GM12878 (cell line): ENCODE measurements at regions not wholly inside any gene's neighbourhood (a gene's known extent, or its start where the extent isn't known, plus 50 kb on each side); places are given as distances from the start of the nearest gene placed in this dataset.

ENCODE experiments used
- EZH2 ChIP-seq: IDR thresholded peaks from 2 replicates; pipeline ENCODE4 v1.6.1; 2012; ENCODE audit warnings: low read depth, mild to moderate bottlenecking, control low read depth, inconsistent platforms, low read length, borderline replicate concordance; ENCODE audit not compliant: control insufficient read depth
- HDAC6 ChIP-seq: fragments of 200-600 bp; sonication (generic); IDR thresholded peaks from one replicate; pipeline ENCODE4 v1.8.0; 2017; ENCODE audit warnings: antibody characterized with exemption; ENCODE audit not compliant: unreplicated experiment
- MXI1 ChIP-seq: fragments of 150-350 bp; IDR thresholded peaks from 2 replicates; pipeline ENCODE4 v1.6.1; 2011; ENCODE audit warnings: low read depth, mild to moderate bottlenecking, inconsistent platforms, low read length, improper control_type of control experiment
- PAX5 ChIP-seq: IDR thresholded peaks from 2 replicates; pipeline ENCODE4 v1.6.1; 2011; ENCODE audit warnings: low read depth, low read length, borderline replicate concordance
- TBL1XR1 ChIP-seq: IDR thresholded peaks from 2 replicates; pipeline ENCODE4 v1.6.1; 2012; ENCODE audit warnings: low read depth, low read length, improper control_type of control experiment
- ZBTB33 ChIP-seq: fragments of 450-650 bp; IDR thresholded peaks from 2 replicates; pipeline ENCODE4 v1.6.1; 2017; ENCODE audit warnings: mild to moderate bottlenecking
- TF ChIP-seq, protein P1 (sequence below): IDR thresholded peaks from 2 replicates; pipeline ENCODE4 v1.6.1; 2012; ENCODE audit warnings: low read depth, low read length, improper control_type of control experiment
- TF ChIP-seq, protein P2 (sequence below): IDR thresholded peaks from 2 replicates; pipeline ENCODE4 v1.6.1; 2012; ENCODE audit warnings: low read length, inconsistent platforms

DNA sequence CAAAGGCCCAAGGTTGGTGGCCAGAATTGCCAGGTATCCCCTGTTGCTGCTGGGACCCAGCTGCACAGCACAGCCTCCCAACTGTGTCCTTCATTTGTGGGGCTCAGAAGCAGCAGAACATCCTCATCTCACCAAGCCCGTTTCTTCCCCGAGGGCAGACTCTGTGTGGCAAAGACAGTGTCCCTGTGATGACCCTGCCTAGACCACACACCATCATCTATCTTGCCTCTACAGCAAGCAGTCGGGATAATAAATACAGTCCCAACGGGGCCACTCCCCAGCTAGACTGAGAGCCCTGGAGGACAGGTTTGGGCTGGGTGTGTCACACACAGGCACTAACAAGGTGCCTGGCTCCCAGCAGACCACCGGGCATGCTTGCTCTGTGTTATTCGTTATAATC, 93.4 kb downstream of the PTGR3 start:
- TF ChIP-seq EZH2: no peak
- TF ChIP-seq HDAC6: no peak
- TF ChIP-seq, protein P1, sequence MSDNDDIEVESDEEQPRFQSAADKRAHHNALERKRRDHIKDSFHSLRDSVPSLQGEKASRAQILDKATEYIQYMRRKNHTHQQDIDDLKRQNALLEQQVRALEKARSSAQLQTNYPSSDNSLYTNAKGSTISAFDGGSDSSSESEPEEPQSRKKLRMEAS: no peak
- no peak for TF ChIP-seq ZBTB33
- TF ChIP-seq MXI1: no peak
- no peak for TF ChIP-seq TBL1XR1
- TF ChIP-seq PAX5: no peak
- TF ChIP-seq, protein P2, sequence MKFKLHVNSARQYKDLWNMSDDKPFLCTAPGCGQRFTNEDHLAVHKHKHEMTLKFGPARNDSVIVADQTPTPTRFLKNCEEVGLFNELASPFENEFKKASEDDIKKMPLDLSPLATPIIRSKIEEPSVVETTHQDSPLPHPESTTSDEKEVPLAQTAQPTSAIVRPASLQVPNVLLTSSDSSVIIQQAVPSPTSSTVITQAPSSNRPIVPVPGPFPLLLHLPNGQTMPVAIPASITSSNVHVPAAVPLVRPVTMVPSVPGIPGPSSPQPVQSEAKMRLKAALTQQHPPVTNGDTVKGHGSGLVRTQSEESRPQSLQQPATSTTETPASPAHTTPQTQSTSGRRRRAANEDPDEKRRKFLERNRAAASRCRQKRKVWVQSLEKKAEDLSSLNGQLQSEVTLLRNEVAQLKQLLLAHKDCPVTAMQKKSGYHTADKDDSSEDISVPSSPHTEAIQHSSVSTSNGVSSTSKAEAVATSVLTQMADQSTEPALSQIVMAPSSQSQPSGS: no peak
